Uterus (tissue), 3 donors: ENCODE measurements at regions not wholly inside any gene's neighbourhood (a gene's known extent, or its start where the extent isn't known, plus 50 kb on each side); places are given as distances from the start of the nearest gene placed in this dataset.

ENCODE experiments used
- DNase-seq, 2 donors: peaks; one replicate each; pipeline ENCODE4 v3.0.0-alpha.2; 2019 to 2020
- H3K27ac ChIP-seq, 2 donors: fragments of 200-600 bp; sonication (generic); 1 replicate in 1 of 2; 2 replicates in 1 of 2; pipeline ENCODE4 v1.5.1; 2016 to 2018
- H3K27me3 ChIP-seq, 2 donors: fragments of 200-600 bp; sonication (generic); one replicate each; pipeline ENCODE4 v1.5.1; 2018 to 2019; ENCODE audit warnings: control low read depth in 1 of 2
- H3K36me3 ChIP-seq, 2 donors: fragments of 200-600 bp; sonication (generic); one replicate each; pipeline ENCODE4 v1.5.1; 2019; ENCODE audit warnings: control low read depth in 1 of 2
- H3K4me1 ChIP-seq, 2 donors: fragments of 200-600 bp; sonication (generic); one replicate each; pipeline ENCODE4 v1.5.1; 2018 to 2019; ENCODE audit warnings: control low read depth in 1 of 2
- H3K4me3 ChIP-seq, 2 donors: fragments of 200-600 bp; sonication (generic); 1 replicate in 1 of 2; 2 replicates in 1 of 2; pipeline ENCODE4 v1.5.1; 2018 to 2019; ENCODE audit warnings: mild to moderate bottlenecking in 1 of 2
- H3K9me3 ChIP-seq, 2 donors: fragments of 200-600 bp; sonication (generic); one replicate each; pipeline ENCODE4 v1.5.1; 2019; ENCODE audit warnings: control low read depth in 1 of 2
- CTCF ChIP-seq, 4 experiments: fragments of 200-600 bp in 2 of 4; fragments of 450-650 bp in 2 of 4; sonication (generic) in 2 of 4; IDR thresholded peaks; one replicate each; pipeline ENCODE4 v1.5.1; 2016 to 2019; ENCODE audit warnings: antibody characterized with exemption in 4 of 4, mild to moderate bottlenecking in 2 of 4, moderate library complexity in 1 of 4
- POLR2A ChIP-seq, 2 donors: fragments of 450-650 bp; IDR thresholded peaks; one replicate each; pipeline ENCODE4 v1.6.1; 2016; ENCODE audit warnings: antibody characterized with exemption in 2 of 2, mild to moderate bottlenecking in 1 of 2, moderate library complexity in 1 of 2
- intact Hi-C: fragments of 100-400 bp; cut with DNase I; formaldehyde crosslinking; loops from one replicate; pipeline ENCODE4 v1.15.1; 2023; ENCODE audit warnings: low total_unique reads
- donor health status: DM: yes; HTN: yes; CAD: no.

GRCh38 chr14:96931751-96932150 lies 134.6 kb downstream of the VRK1 start:
- Histone ChIP-seq H3K27ac (no peak overlapping the region), H3K9me3 (no peaks in the 10 kb centered on the region), H3K36me3 (no peaks in the 10 kb centered on the region), H3K4me1 (no peaks in the 10 kb centered on the region), H3K27me3 (no peaks in the 10 kb centered on the region), H3K4me3 (no peak overlapping the region)
- no peak for TF ChIP-seq POLR2A (IDR thresholded peaks at IDR 0.05)
- TF ChIP-seq CTCF (IDR thresholded peaks at IDR 0.05) = no peak
- no peak for DNase-seq
- intact Hi-C loops = no loop called here

GRCh38 chr14:96934638-96935330 lies 137.6 kb downstream of the VRK1 start:
- intact Hi-C loops = no loop called here
- no peaks in the 10 kb centered on the region for H3K27me3 ChIP-seq
- no peaks in the 10 kb centered on the region for H3K9me3 ChIP-seq
- no peaks in the 10 kb centered on the region for H3K36me3 ChIP-seq
- H3K4me3 ChIP-seq = no peak overlapping the region
- H3K4me1 ChIP-seq = no peaks in the 10 kb centered on the region
- TF ChIP-seq CTCF (IDR thresholded peaks at IDR 0.05) (no peak), POLR2A (IDR thresholded peaks at IDR 0.05) (no peak)
- H3K27ac ChIP-seq = no peak overlapping the region
- DNase-seq = no peak

- intact Hi-C loops = no loop called here
- H3K36me3 ChIP-seq = no peaks in the 10 kb centered on the region
Observed at GRCh38 chr14:96938946-96939345, 141.8 kb downstream of the VRK1 start.

GRCh38 chr14:96940009-96940408 lies 142.8 kb downstream of the VRK1 start:
- H3K9me3 ChIP-seq = no peaks in the 10 kb centered on the region
- no peaks in the 10 kb centered on the region for H3K36me3 ChIP-seq
- H3K4me3 ChIP-seq = no peak overlapping the region
- TF ChIP-seq CTCF (IDR thresholded peaks at IDR 0.05) (no peak), POLR2A (IDR thresholded peaks at IDR 0.05) (no peak)
- no peaks in the 10 kb centered on the region for H3K27me3 ChIP-seq
- DNase-seq = no peak
- no peaks in the 10 kb centered on the region for H3K4me1 ChIP-seq
- no peak overlapping the region for H3K27ac ChIP-seq
- intact Hi-C loops = no loop called here

More at GRCh38 chr14:96938946-96939345, 141.8 kb downstream of the VRK1 start:
- Histone ChIP-seq H3K4me1 (no peaks in the 10 kb centered on the region), H3K9me3 (no peaks in the 10 kb centered on the region), H3K27ac (no peak overlapping the region), H3K27me3 (no peaks in the 10 kb centered on the region), H3K4me3 (no peak overlapping the region)
- no peak for TF ChIP-seq CTCF (IDR thresholded peaks at IDR 0.05)
- no peak for TF ChIP-seq POLR2A (IDR thresholded peaks at IDR 0.05)
- no peak for DNase-seq

- Histone ChIP-seq H3K4me1 (no peaks in the 10 kb centered on the region), H3K9me3 (no peaks in the 10 kb centered on the region), H3K36me3 (no peaks in the 10 kb centered on the region), H3K27me3 (no peaks in the 10 kb centered on the region), H3K27ac (no peak overlapping the region), H3K4me3 (no peak overlapping the region)
- DNase-seq = no peak
- TF ChIP-seq CTCF (IDR thresholded peaks at IDR 0.05) = no peak
- TF ChIP-seq POLR2A (IDR thresholded peaks at IDR 0.05) = no peak
- intact Hi-C loops = no loop called here
Observed at GRCh38 chr14:96944297-96944696, 147.1 kb downstream of the VRK1 start.
